HG02678 (cell line): ENCODE measurements at regions not wholly inside any gene's neighbourhood (a gene's known extent, or its start where the extent isn't known, plus 50 kb on each side); places are given as distances from the start of the nearest gene placed in this dataset.
"Not testable (repeated sequence)": the region's sequence is repeated elsewhere in the genome, so short reads cannot be mapped to it uniquely, and the experiment has no call there.

Experiments used
- ATAC-seq: cut with Tn5 transposase; IDR thresholded peaks from one replicate; pipeline ENCODE4 v1.9.1; 2021; ENCODE audit warnings: mild to moderate bottlenecking, moderate library complexity; ENCODE audit not compliant: unreplicated experiment

DNA sequence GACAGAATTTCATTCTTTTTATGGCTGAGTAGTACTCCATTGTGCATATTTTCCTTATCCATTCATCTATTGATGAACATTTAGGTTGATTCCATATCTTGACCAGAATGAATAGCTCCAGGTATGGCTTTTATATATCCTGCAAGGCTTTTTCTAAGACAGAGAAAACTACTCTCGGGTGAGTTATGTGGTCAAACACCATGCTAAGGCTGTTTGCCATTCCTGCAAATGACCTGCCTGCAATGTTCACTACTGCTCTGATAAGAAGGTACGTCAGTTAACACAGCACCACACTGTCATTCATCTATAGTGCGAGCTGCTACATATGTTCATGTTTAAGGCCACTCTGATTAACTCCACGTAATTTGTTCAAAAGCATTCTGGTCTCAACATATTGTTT is 256.8 kb upstream of the RGMB start:
- no peak for ATAC-seq

DNA sequence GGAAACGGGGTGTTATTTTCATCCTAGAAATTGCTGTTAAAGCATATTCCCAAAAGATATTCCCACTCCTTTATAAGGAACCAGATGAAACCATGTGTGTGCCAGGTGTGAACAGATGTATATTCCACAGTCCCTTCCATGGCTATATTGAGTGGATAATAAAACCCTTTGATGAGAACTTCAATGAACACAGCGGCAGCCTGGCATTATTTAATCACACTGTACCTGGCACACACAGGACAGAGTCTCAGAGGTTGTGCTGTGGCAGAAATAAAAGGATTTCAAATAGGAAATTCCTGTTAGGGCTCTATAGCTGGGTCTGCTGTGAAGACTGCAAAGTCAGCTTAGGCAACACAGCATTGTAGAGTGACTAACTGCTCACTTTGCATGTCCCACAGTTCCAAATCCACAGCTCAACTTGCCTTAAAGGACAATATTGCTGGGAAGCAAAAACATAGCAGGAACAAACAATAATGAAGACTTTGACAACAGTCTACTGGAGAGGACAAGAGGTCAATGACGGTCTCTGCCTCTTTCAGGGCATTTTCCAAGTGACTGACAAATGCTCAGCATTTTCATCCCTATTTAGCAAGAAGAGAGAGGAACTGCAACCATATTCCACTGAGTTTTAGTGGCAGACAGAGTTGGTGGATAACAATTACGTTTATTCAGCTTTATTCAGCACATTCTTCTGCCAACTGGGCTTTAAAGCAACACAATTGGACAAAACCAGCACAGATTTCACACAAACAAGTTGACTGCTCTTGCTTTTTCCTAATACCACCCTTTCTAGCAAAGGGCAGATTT is 255.7 kb upstream of the RGMB start:
- ATAC-seq: no peak

DNA sequence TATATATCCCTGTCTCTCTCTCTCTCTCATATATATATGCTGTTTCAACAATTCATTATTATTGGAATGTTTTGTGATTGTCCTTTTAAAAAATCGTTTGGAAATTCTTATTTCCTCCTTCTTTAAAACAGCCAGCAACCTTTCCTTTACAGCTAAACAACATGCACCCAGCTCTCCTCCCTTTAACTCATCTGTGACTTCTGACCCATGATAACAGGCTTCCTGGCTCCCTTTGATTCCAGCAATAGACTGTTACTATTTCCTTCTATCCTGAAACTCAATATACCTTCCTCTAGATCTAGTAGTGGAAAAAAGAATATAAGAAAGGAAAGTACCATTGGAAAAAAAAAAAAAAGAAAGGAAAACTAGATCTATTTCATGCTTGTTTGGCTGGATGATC is 254.7 kb upstream of the RGMB start:
- no peak for ATAC-seq

DNA sequence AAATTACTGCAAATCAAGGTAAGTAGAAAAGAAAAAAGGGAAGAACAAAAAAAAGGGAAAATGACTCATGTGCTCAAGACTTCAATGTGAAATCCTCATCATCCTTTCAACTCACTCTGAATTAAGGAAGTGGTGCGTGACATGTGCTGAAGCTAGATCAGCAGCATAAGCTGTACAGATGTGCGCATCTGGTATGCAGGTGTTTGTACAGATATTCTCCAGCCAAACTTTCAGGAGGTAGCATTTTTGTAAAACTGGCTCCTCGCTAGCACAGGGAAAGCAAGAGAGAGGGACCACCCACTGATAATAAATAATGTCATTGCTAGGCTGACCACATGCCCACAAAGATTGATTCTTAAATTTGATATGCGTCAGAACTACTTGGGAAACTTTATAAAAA is 253.9 kb upstream of the RGMB start:
- ATAC-seq: no peak

DNA sequence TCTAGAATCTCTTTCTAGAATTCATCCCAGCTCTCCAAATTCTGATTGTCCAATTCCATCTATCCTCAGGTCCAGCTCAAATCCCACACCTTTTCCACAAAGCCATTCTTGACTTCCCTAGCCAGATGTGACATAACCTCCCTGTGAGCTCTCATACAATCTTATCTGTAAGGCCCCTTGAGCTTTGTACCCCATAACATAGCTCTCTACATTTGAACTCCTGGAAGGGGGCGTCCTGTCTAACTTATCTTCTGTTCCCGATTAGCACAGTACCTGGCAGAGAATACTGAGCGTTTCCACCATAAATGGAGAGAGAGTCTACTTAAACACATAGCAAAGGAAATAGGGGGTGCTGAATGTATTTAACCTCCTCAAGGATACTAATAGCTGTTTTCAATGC is 251.6 kb upstream of the RGMB start:
- no peak for ATAC-seq

DNA sequence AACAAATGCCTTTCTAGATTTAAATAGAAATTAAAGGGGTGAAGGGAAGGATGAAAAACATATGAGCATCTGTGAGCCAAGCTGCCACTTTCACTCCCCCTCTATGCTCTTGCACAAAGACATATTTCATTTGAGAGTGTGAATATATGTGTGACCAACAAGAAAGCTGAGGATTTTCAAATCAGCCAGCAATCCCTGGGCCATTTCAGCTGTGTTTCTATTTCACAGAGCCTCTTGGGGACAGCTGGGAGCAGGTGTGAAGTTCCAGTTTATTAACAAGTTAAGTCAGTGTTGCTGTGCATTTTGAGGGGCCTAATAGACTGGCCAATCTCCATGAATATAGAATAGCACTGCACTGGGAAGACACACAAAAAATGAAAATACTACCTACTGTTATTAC is 248.7 kb upstream of the RGMB start:
- ATAC-seq: no peak

DNA sequence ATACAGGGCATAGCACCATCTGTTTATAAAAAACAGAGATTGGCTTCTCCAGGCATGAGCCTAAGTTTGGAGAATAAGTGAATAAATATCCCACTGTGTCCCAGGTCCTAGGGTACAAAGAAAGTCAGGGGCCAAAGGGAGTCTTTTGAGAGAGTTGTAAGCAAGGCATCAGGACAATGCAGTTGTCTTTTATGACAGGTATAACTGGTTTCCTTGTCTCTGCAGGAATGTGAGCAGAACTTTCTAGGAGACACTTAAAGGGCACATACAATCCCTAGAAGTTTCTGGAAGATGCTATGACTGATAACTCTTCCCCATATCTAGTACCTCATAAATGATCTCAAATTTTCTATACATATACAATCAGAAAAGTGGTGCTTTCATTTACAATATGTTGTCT is 245.6 kb upstream of the RGMB start:
- ATAC-seq: no peak

DNA sequence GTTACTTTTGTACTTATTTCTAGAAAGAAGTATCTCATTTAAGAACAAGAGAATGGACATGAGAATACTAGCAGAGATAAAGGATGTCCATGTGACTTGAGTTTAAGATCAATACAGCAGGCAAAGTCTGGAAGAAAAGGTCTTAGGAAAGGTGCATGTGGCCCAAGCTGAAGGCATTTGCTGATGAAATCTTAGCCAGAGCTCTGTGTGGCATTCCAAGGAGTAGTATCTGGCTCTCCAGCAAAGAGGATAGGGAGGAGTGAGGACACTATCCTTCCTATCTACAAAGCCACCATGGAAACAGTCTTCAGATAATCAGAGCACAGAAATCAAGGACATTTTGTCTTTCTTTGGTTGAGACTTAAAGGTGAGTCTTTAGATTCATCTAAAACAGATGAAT is 244.1 kb upstream of the RGMB start:
- no peak for ATAC-seq

DNA sequence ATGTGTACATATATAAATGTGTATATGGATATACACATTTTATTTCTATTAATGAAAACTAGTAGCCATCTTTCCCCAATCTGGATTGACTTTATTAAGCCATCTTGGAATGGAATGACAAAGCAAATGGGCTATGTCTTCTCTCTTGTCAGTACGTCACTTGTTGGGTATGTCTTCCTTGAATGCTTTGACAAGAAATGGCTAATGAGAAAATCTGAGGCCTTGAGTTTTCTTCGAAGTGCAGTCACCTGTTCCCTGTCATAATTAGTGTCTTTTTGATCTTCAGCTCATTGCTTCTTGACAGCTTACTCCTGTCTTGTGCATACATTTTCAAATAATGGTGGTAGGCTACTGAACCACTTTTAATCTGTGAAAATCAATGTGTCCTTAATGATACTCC is 243.2 kb upstream of the RGMB start:
- ATAC-seq: no peak

DNA sequence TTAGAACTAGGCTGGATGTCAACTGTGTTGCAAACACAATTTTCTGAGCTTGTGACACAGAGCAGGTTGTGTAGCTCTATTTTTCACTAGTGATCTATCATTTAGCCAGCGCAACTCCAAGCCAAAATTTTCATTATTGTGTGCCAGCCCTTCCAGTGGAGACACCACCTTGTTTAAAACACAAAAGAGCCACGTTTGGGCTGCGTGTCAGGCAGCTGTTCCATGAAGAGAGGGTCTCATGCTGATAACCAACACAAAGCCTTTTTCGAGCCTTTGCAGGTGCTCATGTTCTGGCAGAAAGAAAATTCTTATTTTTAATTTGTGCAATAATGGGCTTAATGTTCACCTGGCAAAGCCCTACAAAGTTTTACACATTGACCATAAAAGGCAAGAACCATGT is 237.6 kb upstream of the RGMB start:
- no peak for ATAC-seq

DNA sequence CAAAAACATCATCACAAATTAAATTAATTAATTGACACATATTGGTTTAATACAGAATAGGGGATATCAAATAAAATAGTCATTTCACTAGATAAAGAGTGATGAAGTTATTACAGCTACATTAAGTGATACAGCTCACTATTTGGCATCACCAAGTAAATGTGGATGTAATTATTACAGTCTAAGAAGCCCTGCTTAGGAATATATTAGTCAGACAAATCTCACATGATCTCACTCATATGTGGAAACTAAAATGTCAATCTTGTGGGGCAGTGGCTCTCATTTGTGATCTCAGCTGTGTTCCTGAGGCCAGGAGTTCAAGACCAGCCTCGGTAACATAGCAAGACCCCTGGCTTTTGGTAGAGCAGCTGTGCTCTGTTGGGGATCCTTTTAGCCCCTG is 233.4 kb upstream of the RGMB start:
- ATAC-seq: no peak

DNA sequence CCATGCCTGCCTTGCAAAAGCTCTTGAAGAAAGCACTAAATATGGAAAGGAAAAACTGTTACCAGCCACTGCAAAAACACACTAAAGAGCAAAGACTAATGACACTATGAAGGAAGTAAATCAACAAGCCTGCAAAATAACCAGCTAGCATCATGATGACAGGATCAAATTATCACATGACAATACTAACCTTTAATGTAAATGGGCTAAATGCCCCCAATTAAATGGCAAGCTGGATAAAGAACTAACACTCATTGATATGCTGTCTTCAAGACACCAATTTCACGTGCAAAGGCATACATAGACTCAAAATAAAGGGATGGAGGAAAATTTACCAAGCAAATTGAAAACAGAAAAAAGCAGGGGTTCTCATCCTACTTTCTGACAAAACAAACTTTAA is 231.8 kb upstream of the RGMB start:
- ATAC-seq: no peak

DNA sequence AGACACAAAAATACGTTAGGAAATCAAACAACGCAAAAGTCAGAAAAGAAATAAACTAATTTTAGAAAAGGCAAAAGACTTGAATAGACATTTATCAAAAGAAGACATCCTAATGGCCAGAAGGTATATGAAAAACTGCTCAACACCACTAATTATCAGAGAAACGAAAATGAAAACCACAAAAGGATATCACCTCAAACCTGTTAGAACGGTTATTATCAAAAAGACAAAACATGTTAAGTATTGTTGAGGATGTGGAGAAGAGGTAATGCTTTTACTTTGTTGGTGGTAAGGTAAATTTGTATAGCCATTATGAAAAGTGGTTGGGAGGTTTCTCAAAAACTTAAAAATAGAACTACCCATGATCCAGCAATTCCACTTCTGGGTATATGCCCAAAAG is 230.0 kb upstream of the RGMB start:
- ATAC-seq: no peak

DNA sequence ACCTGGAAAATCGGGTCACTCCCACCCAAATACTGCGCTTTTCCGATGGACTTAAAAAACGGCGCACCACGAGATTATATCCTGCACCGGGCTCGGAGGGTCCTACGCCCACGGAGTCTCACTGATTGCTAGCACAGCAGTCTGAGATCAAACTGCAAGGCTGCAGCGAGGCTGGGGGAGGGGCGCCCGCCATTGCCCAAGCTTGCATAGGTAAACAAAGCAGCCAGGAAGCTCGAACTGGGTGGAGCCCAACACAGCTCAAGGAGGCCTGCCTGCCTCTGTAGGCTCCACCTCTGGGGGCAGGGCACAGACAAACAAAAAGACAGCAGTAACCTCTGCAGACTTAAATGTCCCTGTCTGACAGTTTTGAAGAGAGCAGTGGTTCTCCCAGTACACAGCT is 226.5 kb upstream of the RGMB start:
- ATAC-seq: not testable (repeated sequence)

DNA sequence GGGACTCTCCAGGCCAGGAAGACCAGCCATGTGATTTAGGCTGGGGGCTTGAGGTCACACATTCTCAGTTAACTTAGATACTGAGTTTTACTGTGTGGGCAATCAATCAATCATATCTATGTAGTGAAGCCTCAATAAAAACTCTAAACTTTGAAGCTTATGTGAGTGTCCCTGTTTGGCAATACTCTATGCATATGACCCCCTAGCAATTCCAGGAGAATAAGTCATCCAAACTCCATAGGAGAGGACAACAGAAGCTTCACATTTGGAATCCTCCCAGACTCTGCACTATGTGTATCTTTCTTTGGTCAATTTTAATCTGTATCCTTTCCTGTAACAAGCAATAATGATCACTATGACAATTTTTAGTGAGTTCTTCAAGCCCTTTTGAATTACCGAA is 216.8 kb upstream of the RGMB start:
- no peak for ATAC-seq

DNA sequence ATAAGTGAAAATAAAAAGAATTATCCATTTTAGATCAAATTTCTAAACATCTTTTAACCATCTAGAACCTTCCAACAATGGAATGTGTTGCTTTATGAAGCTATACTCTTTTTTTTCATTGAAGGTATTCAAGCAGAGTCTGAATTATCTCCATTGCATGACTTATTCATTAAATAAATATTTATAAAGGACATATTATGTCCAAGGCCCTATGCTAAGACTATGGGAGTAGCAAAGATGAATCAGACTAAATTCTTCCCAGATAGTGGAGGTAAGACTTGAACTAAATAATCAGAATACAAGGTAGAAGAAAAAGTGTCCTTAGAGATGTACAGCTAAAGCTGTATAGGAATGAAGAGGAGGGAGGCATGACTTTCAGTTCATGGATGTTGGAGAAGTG is 215.5 kb upstream of the RGMB start:
- no peak for ATAC-seq

DNA sequence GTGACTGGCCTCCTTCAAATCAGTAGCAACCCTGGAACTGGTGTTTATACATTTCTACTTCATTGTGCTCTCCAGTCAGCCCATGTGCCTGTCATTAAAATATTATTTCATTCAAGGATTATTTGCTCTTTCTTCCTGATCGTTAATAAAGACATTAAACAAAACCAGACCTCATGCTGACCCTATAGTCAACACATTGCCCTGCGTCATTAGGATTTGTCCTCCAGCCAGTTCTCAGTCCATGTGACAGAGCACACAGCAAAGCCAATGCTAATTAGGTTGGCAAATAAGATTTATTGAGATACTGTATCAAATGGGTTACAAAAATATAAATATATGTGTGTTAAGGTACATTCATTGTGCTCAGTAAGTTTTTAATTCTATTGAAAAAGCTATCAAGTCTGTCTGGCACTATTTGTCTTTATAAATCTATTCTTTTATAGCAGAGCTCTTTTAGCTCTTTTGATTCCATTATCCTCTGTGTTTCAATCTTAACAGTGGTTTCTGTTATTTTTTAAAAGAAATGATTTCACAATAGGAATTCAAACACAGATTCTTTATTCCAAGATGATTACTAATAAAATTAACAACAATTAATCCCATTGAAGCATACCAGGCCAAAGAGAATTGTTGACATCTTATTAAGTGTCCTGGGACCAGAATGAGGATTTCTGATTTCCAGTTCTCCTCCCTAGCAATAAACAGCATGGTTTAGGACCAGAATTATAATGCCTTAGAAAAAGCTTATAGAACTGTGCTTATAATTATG is 209.4 kb upstream of the RGMB start:
- no peak for ATAC-seq

DNA sequence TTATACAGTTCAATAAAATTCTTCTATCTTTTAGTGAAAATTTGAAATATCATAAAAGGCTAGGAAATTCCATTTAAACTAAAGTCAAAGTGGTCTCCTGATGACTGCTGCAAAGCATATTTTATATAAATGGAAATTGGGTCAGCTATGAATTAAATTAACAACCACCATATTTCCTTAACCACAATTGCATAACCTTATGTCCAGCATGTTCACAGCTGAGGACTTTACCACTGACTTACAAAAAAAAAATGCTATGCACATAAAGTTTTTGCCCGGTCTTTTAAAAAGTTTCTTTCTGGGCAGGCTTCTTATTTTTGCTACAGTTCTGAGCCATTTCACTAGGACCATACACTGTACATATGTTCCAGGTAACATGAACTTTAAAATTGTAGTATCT is 208.6 kb upstream of the RGMB start:
- no peak for ATAC-seq

DNA sequence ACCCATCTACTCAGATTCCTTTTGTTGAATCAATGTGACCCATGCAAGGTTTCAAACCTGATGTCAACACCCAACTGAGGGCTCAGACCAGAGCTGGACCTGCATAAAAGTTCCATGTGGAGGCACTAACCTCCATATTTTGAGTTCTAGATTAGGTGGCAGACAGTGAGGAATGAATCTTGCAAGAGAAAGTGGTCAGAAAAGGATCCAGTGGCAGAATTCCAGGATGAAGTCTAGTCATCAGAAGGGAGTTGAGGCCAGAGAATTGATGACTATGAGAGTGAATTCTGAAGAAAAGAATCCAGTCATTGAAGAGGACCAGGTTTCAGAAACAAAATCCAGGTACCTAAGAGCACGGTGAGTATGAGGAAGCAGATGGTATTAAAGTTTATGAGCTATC is 205.1 kb upstream of the RGMB start:
- ATAC-seq: no peak

DNA sequence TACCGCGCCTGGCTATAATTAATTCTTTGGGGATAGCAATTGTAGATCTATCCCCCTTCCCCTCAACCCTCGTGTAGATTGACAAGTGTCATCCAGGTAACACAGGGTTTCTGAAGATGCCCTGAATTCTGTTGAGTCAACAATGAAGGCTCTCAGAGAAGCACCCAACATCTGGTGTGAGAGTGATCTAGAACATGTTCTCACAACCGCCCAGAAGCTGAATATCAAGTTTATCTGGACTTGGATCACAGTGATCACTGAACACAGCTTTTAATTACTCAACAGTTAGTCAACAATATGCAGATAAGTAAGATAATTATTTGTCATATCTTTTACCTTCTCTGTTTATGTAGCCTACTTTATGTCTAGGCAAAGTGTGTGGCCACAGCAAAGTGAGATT is 204.2 kb upstream of the RGMB start:
- no peak for ATAC-seq

DNA sequence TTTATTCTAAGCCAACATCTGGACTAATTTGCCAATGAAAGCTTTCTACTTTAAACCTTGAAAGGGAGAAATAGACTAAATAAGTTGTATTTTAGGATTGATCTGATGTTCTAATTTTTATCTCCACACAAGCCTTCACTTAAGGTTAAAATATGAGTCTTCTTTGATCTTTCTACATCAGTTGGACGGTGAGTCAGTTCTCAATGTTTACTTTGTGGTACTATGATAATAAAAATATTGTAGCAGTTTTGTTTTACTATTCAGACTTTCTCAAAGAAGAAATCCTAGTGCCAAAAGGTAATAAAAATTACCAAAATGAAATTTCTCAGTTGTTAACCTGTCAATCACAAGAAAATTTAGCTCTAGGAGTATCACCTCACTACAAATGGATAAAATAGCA is 203.5 kb upstream of the RGMB start:
- ATAC-seq: no peak

DNA sequence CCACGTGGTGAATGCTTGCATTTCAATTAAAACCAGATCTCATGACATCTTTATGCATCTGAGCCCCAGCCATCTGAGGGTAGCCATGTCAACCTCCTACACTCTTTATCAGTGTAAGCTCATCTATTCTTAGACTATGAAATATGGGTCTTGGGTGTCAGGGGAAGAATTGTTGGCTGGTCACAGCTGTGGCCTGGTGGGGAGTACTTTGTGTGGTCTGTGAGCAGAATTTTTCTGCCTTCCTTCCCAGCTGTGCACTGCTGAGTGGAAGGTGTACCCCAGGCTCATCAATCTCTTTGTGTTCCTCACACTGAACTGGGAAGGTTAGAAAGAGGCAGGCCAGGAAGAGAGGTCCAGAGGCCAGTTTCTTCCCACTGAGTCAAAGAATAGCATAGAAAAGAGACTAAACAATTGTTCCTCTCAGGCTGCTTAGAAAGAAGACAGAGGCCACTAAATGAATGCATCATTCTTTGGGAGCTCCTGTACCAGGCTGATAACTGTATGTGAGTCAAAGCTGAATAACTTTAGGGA is 202.7 kb upstream of the RGMB start:
- no peak for ATAC-seq
